Liver (tissue), 8 donors: ENCODE measurements at regions not wholly inside any gene's neighbourhood (a gene's known extent, or its start where the extent isn't known, plus 50 kb on each side); places are given as distances from the start of the nearest gene placed in this dataset.

Source experiments
- DNase-seq: peaks from one replicate; pipeline ENCODE4 v3.0.0-alpha.2; 2017; ENCODE audit warnings: low spot score
- H3K27ac ChIP-seq, 2 donors: one replicate each; pipeline ENCODE4 v1.7.0; 2013; ENCODE audit warnings: inconsistent platforms in 2 of 2, low read length in 2 of 2, control low read depth in 1 of 2, low read depth in 1 of 2, mild to moderate bottlenecking in 1 of 2
- H3K27me3 ChIP-seq, 4 donors: one replicate each; pipeline versions ENCODE4 v1.6.1 to v1.7.0; 2013; ENCODE audit warnings: low read length in 3 of 4, inconsistent platforms in 1 of 4, mild to moderate bottlenecking in 1 of 4, moderate library complexity in 1 of 4; ENCODE audit not compliant: control insufficient read depth in 4 of 4, insufficient read depth in 4 of 4
- H3K36me3 ChIP-seq, 4 donors: one replicate each; pipeline versions ENCODE4 v1.6.1 to v1.7.0; 2013; ENCODE audit warnings: low read length in 3 of 4, mild to moderate bottlenecking in 3 of 4, low read depth in 1 of 4, moderate library complexity in 1 of 4; ENCODE audit not compliant: control insufficient read depth in 4 of 4, insufficient read depth in 3 of 4
- H3K4me1 ChIP-seq, 4 donors: one replicate each; pipeline versions ENCODE4 v1.6.1 to v1.7.0; 2013; ENCODE audit warnings: low read length in 3 of 4, mild to moderate bottlenecking in 3 of 4, moderate library complexity in 1 of 4; ENCODE audit not compliant: control insufficient read depth in 4 of 4, insufficient read depth in 4 of 4
- H3K4me3 ChIP-seq, 3 donors: one replicate each; pipeline versions ENCODE4 v1.6.1 to v1.7.0; 2013; ENCODE audit warnings: low read length in 3 of 3, control low read depth in 1 of 3, low read depth in 1 of 3, mild to moderate bottlenecking in 1 of 3
- H3K9ac ChIP-seq, 2 donors: one replicate each; pipeline ENCODE4 v1.7.0; 2013; ENCODE audit warnings: low read length in 2 of 2, mild to moderate bottlenecking in 2 of 2, moderate library complexity in 2 of 2, control low read depth in 1 of 2, low read depth in 1 of 2
- H3K9me3 ChIP-seq, 4 donors: one replicate each; pipeline versions ENCODE4 v1.6.1 to v1.7.0; 2013; ENCODE audit warnings: low read length in 3 of 4; ENCODE audit not compliant: control insufficient read depth in 4 of 4
- EGR1 ChIP-seq, 2 donors: IDR thresholded peaks; 2 replicates each; pipeline ENCODE4 v1.6.1; 2016 to 2018; ENCODE audit warnings: antibody characterized with exemption in 2 of 2, low read depth in 2 of 2
- FOXA1 ChIP-seq: IDR thresholded peaks from 2 replicates; pipeline ENCODE4 v1.6.1; 2016; ENCODE audit warnings: antibody characterized with exemption
- FOXA2 ChIP-seq: IDR thresholded peaks from 2 replicates; pipeline ENCODE4 v1.6.1; 2016; ENCODE audit warnings: antibody characterized with exemption
- GABPA ChIP-seq, 2 donors: IDR thresholded peaks in 1 of 2; conservative IDR thresholded peaks in 1 of 2; 2 replicates each; pipeline ENCODE4 v1.6.1; 2016; ENCODE audit warnings: antibody characterized with exemption in 2 of 2, mild to moderate bottlenecking in 1 of 2, moderate library complexity in 1 of 2
- HNF4G ChIP-seq: IDR thresholded peaks from 2 replicates; pipeline ENCODE4 v1.6.1; 2016; ENCODE audit warnings: antibody characterized with exemption
- JUND ChIP-seq, 2 donors: IDR thresholded peaks; 2 replicates each; pipeline ENCODE4 v1.6.1; 2016; ENCODE audit warnings: antibody characterized with exemption in 2 of 2
- RAD21 ChIP-seq, 2 donors: IDR thresholded peaks; 2 replicates each; pipeline ENCODE4 v1.6.1; 2016; ENCODE audit warnings: antibody characterized with exemption in 2 of 2, mild to moderate bottlenecking in 2 of 2
- RXRA ChIP-seq, 2 donors: IDR thresholded peaks; 2 replicates each; pipeline ENCODE4 v1.6.1; 2017 to 2018; ENCODE audit warnings: antibody characterized with exemption in 2 of 2, mild to moderate bottlenecking in 1 of 2
- SP1 ChIP-seq: IDR thresholded peaks from 2 replicates; pipeline ENCODE4 v1.6.1; 2018; ENCODE audit warnings: antibody characterized with exemption, mild to moderate bottlenecking
- TAF1 ChIP-seq: conservative IDR thresholded peaks from 2 replicates; pipeline ENCODE4 v1.6.1; 2016; ENCODE audit warnings: antibody characterized with exemption, mild to moderate bottlenecking
- YY1 ChIP-seq: IDR thresholded peaks from 2 replicates; pipeline ENCODE4 v1.6.1; 2016; ENCODE audit warnings: antibody characterized with exemption, mild to moderate bottlenecking
- WGBS: extraction: QIAGEN DNeasy Blood & Tissue Kit; methylation state at CpG from one replicate; pipeline ENCODE4 v1.1.7; 2013; 5-methylcytosine and 5-hydroxymethylcytosine counted together
- TF ChIP-seq, protein P1 (sequence below): IDR thresholded peaks from 2 replicates; pipeline ENCODE4 v1.6.1; 2016; ENCODE audit warnings: antibody characterized with exemption
- TF ChIP-seq, protein P2 (sequence below): IDR thresholded peaks from 2 replicates; pipeline ENCODE4 v1.6.1; 2016; ENCODE audit warnings: antibody characterized with exemption
- TF ChIP-seq, protein P3 (sequence below): IDR thresholded peaks from 2 replicates; pipeline ENCODE4 v1.6.1; 2016; ENCODE audit warnings: antibody characterized with exemption
- TF ChIP-seq, protein P4 (sequence below): IDR thresholded peaks from 2 replicates; pipeline ENCODE4 v1.6.1; 2016; ENCODE audit warnings: antibody characterized with exemption, mild to moderate bottlenecking
- TF ChIP-seq, protein P5 (sequence below): fragments of 150-350 bp; IDR thresholded peaks from 2 replicates; pipeline ENCODE4 v1.5.1; 2017; ENCODE audit warnings: improper control_type of control experiment, low read depth, low read length; ENCODE audit not compliant: missing input control
- donor health status: healthy.
- donor health status: healthy.
- donor health status: healthy.
- donor health status: healthy.
- donor health status: healthy.

DNA sequence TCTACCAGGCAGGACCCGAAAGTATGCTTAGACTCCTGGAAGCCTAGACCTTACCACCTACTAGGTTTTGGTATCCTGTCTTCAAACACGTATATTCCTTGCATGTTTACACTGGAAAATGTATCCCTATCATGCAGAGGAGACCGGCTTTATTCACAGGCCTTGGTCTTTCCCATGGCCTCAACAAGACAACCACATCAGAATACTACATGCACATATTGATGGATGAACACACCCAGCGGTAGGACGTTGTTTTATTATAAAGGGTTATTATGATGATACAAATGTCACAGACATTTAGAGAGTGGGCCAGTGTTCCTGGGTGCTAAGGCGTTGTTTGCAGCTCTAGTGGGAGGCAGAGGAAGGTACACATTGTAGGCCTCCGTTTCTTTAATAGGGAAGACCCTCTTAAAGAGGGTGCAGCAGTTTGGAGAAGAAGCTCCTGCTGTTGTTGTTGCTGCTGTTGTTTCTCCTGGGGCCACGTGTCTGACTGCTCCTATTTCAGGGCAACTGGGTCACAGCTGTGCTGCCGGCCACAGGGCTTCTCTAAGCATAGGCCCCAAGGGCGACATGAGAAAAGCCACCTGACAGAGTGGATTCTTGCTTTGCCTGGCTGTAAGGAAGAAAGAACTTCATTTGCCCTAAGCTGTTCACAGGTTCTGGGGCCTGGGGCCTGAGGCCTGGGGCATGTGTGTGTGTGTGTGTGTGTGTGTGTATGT, 98.3 kb upstream of the SASH1 start:
- H3K36me3 ChIP-seq: no peaks in the 10 kb centered on the region
- DNase-seq: no peak
- WGBS: 90% methylated on average over 10 of the region's 10 CpGs
- H3K4me3 ChIP-seq: no peak overlapping the region
- no peaks in the 10 kb centered on the region for H3K9me3 ChIP-seq
- TF ChIP-seq TAF1 (no peak), FOXA1 (no peak), RAD21 (IDR thresholded peaks at IDR 0.05) (no peak), HNF4G (no peak)
- TF ChIP-seq, protein P1, sequence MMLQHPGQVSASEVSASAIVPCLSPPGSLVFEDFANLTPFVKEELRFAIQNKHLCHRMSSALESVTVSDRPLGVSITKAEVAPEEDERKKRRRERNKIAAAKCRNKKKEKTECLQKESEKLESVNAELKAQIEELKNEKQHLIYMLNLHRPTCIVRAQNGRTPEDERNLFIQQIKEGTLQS: no peak
- TF ChIP-seq, protein P2, sequence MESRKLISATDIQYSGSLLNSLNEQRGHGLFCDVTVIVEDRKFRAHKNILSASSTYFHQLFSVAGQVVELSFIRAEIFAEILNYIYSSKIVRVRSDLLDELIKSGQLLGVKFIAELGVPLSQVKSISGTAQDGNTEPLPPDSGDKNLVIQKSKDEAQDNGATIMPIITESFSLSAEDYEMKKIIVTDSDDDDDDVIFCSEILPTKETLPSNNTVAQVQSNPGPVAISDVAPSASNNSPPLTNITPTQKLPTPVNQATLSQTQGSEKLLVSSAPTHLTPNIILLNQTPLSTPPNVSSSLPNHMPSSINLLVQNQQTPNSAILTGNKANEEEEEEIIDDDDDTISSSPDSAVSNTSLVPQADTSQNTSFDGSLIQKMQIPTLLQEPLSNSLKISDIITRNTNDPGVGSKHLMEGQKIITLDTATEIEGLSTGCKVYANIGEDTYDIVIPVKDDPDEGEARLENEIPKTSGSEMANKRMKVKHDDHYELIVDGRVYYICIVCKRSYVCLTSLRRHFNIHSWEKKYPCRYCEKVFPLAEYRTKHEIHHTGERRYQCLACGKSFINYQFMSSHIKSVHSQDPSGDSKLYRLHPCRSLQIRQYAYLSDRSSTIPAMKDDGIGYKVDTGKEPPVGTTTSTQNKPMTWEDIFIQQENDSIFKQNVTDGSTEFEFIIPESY: no peak
- TF ChIP-seq, protein P3, sequence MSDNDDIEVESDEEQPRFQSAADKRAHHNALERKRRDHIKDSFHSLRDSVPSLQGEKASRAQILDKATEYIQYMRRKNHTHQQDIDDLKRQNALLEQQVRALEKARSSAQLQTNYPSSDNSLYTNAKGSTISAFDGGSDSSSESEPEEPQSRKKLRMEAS: no peak
- no peaks in the 10 kb centered on the region for H3K27me3 ChIP-seq
- H3K27ac ChIP-seq: no peak overlapping the region
- no peak overlapping the region for H3K9ac ChIP-seq
- H3K4me1 ChIP-seq: no peaks in the 10 kb centered on the region

DNA sequence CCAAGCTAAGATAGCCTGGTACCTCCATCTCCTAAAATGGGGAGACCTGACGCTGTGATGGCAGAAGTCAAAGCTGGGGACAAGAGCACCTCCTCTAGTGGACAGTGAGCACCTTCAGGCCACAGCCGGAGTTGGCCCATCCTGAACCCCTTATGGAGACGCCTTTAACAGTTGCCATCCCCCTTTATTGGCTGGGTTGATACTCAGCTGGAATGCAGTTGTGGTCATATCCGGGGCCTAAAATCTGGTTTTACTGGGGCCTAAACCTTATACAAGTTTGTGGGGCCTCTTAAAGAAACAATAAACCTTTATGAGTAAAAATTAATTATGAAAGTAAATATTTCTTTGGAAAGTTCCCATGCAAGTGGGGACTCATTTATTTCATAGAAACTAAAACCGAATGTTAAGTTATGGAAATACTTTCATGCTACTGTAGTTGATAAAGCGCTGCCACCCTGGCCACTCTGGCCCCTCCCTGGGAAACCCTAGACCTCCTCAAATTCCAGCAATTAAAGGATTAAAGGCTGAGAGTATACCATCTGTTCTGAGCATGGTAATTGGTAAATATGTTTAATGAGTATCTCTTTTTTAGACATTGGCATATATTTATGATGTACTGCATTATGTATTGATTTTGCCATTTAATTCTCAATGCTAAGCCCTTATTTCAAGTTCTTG, 95.1 kb upstream of the SASH1 start:
- no peaks in the 10 kb centered on the region for H3K4me1 ChIP-seq
- no peak for DNase-seq
- no peak overlapping the region for H3K27ac ChIP-seq
- no peak for TF ChIP-seq RXRA (IDR thresholded peaks at IDR 0.05)
- TF ChIP-seq, protein P3: no peak
- no peak for TF ChIP-seq TAF1
- TF ChIP-seq YY1: no peak
- TF ChIP-seq FOXA2: no peak
- TF ChIP-seq, protein P1: no peak
- no peak for TF ChIP-seq EGR1 (IDR thresholded peaks at IDR 0.05; ENCODE audit: low read depth in 2 of 2)
- TF ChIP-seq HNF4G: no peak
- TF ChIP-seq FOXA1: no peak
- TF ChIP-seq, protein P4, sequence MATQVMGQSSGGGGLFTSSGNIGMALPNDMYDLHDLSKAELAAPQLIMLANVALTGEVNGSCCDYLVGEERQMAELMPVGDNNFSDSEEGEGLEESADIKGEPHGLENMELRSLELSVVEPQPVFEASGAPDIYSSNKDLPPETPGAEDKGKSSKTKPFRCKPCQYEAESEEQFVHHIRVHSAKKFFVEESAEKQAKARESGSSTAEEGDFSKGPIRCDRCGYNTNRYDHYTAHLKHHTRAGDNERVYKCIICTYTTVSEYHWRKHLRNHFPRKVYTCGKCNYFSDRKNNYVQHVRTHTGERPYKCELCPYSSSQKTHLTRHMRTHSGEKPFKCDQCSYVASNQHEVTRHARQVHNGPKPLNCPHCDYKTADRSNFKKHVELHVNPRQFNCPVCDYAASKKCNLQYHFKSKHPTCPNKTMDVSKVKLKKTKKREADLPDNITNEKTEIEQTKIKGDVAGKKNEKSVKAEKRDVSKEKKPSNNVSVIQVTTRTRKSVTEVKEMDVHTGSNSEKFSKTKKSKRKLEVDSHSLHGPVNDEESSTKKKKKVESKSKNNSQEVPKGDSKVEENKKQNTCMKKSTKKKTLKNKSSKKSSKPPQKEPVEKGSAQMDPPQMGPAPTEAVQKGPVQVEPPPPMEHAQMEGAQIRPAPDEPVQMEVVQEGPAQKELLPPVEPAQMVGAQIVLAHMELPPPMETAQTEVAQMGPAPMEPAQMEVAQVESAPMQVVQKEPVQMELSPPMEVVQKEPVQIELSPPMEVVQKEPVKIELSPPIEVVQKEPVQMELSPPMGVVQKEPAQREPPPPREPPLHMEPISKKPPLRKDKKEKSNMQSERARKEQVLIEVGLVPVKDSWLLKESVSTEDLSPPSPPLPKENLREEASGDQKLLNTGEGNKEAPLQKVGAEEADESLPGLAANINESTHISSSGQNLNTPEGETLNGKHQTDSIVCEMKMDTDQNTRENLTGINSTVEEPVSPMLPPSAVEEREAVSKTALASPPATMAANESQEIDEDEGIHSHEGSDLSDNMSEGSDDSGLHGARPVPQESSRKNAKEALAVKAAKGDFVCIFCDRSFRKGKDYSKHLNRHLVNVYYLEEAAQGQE: no peak
- TF ChIP-seq, protein P5, sequence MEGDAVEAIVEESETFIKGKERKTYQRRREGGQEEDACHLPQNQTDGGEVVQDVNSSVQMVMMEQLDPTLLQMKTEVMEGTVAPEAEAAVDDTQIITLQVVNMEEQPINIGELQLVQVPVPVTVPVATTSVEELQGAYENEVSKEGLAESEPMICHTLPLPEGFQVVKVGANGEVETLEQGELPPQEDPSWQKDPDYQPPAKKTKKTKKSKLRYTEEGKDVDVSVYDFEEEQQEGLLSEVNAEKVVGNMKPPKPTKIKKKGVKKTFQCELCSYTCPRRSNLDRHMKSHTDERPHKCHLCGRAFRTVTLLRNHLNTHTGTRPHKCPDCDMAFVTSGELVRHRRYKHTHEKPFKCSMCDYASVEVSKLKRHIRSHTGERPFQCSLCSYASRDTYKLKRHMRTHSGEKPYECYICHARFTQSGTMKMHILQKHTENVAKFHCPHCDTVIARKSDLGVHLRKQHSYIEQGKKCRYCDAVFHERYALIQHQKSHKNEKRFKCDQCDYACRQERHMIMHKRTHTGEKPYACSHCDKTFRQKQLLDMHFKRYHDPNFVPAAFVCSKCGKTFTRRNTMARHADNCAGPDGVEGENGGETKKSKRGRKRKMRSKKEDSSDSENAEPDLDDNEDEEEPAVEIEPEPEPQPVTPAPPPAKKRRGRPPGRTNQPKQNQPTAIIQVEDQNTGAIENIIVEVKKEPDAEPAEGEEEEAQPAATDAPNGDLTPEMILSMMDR: no peak
- TF ChIP-seq, protein P2: no peak
- TF ChIP-seq SP1: no peak
- no peak for TF ChIP-seq JUND (IDR thresholded peaks at IDR 0.05)
- no peak for TF ChIP-seq GABPA (IDR thresholded peaks at IDR 0.05 in 1 of 2, conservative IDR thresholded peaks at IDR 0.05 in 1 of 2)
- no peaks in the 10 kb centered on the region for H3K27me3 ChIP-seq
- WGBS: 93% methylated on average over 6 of the region's 6 CpGs
- no peaks in the 10 kb centered on the region for H3K36me3 ChIP-seq
- H3K9ac ChIP-seq: no peak overlapping the region
- H3K9me3 ChIP-seq: no peaks in the 10 kb centered on the region
- H3K4me3 ChIP-seq: no peak overlapping the region
